H1 (cell line): ENCODE measurements at regions not wholly inside any gene's neighbourhood (a gene's known extent, or its start where the extent isn't known, plus 50 kb on each side); places are given as distances from the start of the nearest gene placed in this dataset.

Experiments used
- CTCF ChIA-PET: fragments of 300-600 bp; sonication (Branson Sonifier 250); formaldehyde crosslinking; loops from one replicate; lab custom pipeline; 2021; ENCODE audit not compliant: partially characterized antibody; lab: Charles Lee
- POLR2A ChIA-PET: fragments of 300-600 bp; sonication (Branson Sonifier 250); formaldehyde crosslinking; loops from one replicate; lab custom pipeline; 2021; ENCODE audit warnings: inconsistent platforms; ENCODE audit not compliant: partially characterized antibody; lab: Charles Lee
- DNase-seq, 2 experiments: peaks; one replicate each; pipeline versions ENCODE4 v3.0.0 to v3.0.0-alpha.2; 2010 to 2022; ENCODE audit warnings: low spot score in 2 of 2, low read depth in 1 of 2, mixed read lengths in 1 of 2
- FAIRE-seq: peaks from 2 replicates; lab custom pipeline; 2011; peaks lifted over from hg19 to GRCh38; lab: Jason Lieb, UNC
- H2AFZ ChIP-seq: 2 replicates; pipeline ENCODE4 v1.8.1; 2012; ENCODE audit warnings: low read length, inconsistent platforms
- H2AK5ac ChIP-seq: 2 replicates; pipeline ENCODE4 v1.6.1; 2013; ENCODE audit warnings: low read depth, low read length
- H2BK120ac ChIP-seq: replicated peaks from 2 replicates; pipeline ENCODE3; 2013; ENCODE audit warnings: low read depth, low read length, inconsistent platforms
- H2BK12ac ChIP-seq: 2 replicates; pipeline ENCODE4 v1.6.1; 2013; ENCODE audit warnings: low read depth, low read length
- H2BK15ac ChIP-seq: 2 replicates; pipeline ENCODE4 v1.6.1; 2013; ENCODE audit warnings: low read length
- H2BK20ac ChIP-seq: 2 replicates; pipeline ENCODE4 v1.6.1; 2013; ENCODE audit warnings: low read length
- H2BK5ac ChIP-seq: 2 replicates; pipeline ENCODE4 v1.6.1; 2013; ENCODE audit warnings: low read depth, low read length
- H3K14ac ChIP-seq: 2 replicates; pipeline ENCODE4 v1.6.1; 2013; ENCODE audit warnings: inconsistent platforms; ENCODE audit not compliant: insufficient read length
- H3K18ac ChIP-seq: 2 replicates; pipeline ENCODE4 v1.6.1; 2013; ENCODE audit warnings: low read length; ENCODE audit errors: extremely low read depth
- H3K23ac ChIP-seq: 2 replicates; pipeline ENCODE4 v1.6.1; 2013; ENCODE audit warnings: inconsistent platforms; ENCODE audit not compliant: insufficient read length
- H3K23me2 ChIP-seq: 2 replicates; pipeline ENCODE4 v1.6.1; 2013; ENCODE audit warnings: low read depth, low read length
- H3K27ac ChIP-seq: 2 replicates; pipeline ENCODE4 v1.6.1; 2011; ENCODE audit warnings: low read depth, low read length, inconsistent platforms
- H3K27me3 ChIP-seq, 4 experiments: replicated peaks in 1 of 4; 1 replicate in 1 of 4; 2 replicates in 3 of 4; pipeline versions ENCODE4 v1.6.1 to v1.8.1; 2011 to 2013; ENCODE audit warnings: low read length in 3 of 4, mild to moderate bottlenecking in 3 of 4, inconsistent platforms in 2 of 4, mixed read lengths in 2 of 4, moderate library complexity in 1 of 4; ENCODE audit not compliant: control insufficient read depth in 3 of 4, insufficient read depth in 3 of 4; ENCODE audit errors: extremely low read depth in 1 of 4
- H3K36me3 ChIP-seq, 4 experiments: 2 replicates each; pipeline versions ENCODE4 v1.6.1 to v1.8.1; 2011 to 2013; ENCODE audit warnings: mild to moderate bottlenecking in 4 of 4, low read length in 3 of 4, moderate library complexity in 2 of 4, control low read depth in 1 of 4, inconsistent platforms in 1 of 4; ENCODE audit not compliant: insufficient read depth in 4 of 4, control insufficient read depth in 2 of 4
- H3K4ac ChIP-seq: replicated peaks from 2 replicates; pipeline ENCODE3; 2013; ENCODE audit warnings: low read length, low read depth, mixed read lengths, inconsistent platforms; ENCODE audit not compliant: insufficient read length
- H3K4me1 ChIP-seq, 4 experiments: replicated peaks in 1 of 4; 1 replicate in 1 of 4; 2 replicates in 3 of 4; pipeline versions ENCODE4 v1.6.1 to v1.8.1; 2011 to 2013; ENCODE audit warnings: low read length in 3 of 4, inconsistent platforms in 2 of 4, mixed read lengths in 1 of 4; ENCODE audit not compliant: insufficient read depth in 4 of 4, control insufficient read depth in 3 of 4
- H3K4me2 ChIP-seq, 2 experiments: 2 replicates each; pipeline versions ENCODE4 v1.6.1 to v1.8.1; 2011 to 2013; ENCODE audit warnings: low read depth in 2 of 2, low read length in 2 of 2, control low read depth in 1 of 2, inconsistent platforms in 1 of 2, mild to moderate bottlenecking in 1 of 2; ENCODE audit not compliant: insufficient read depth in 1 of 2
- H3K4me3 ChIP-seq, 4 experiments: fragments of 200-600, 300-600 bp in 1 of 4; sonication (generic), shearing (Covaris generic), sonication (Bioruptor Twin) in 1 of 4; 2 replicates each; pipeline versions ENCODE4 v1.5.1 to v1.8.1; 2011 to 2016; ENCODE audit warnings: low read length in 4 of 4, low read depth in 3 of 4, control low read depth in 2 of 4, inconsistent platforms in 2 of 4, mild to moderate bottlenecking in 2 of 4, mixed read lengths in 1 of 4, moderate library complexity in 1 of 4; ENCODE audit not compliant: insufficient read depth in 2 of 4; ENCODE audit errors: extremely low read depth in 1 of 4
- H3K56ac ChIP-seq: replicated peaks from 2 replicates; pipeline ENCODE3; 2013; ENCODE audit warnings: low read depth, mild to moderate bottlenecking, mixed read lengths, low read length, inconsistent platforms; ENCODE audit not compliant: insufficient read length
- H3K79me1 ChIP-seq: 2 replicates; pipeline ENCODE4 v1.6.1; 2013; ENCODE audit warnings: low read depth, low read length, control low read depth
- H3K79me2 ChIP-seq, 2 experiments: 2 replicates each; pipeline versions ENCODE4 v1.6.1 to v1.8.1; 2012 to 2013; ENCODE audit warnings: low read length in 2 of 2, mild to moderate bottlenecking in 2 of 2, inconsistent platforms in 1 of 2; ENCODE audit not compliant: insufficient read depth in 2 of 2, control insufficient read depth in 1 of 2
- H3K9ac ChIP-seq, 4 experiments: replicated peaks in 1 of 4; 1 replicate in 1 of 4; 2 replicates in 3 of 4; pipeline versions ENCODE4 v1.6.1 to v1.8.1; 2011 to 2013; ENCODE audit warnings: low read depth in 3 of 4, low read length in 3 of 4, control low read depth in 2 of 4, mild to moderate bottlenecking in 2 of 4, moderate library complexity in 2 of 4, inconsistent platforms in 1 of 4; ENCODE audit errors: extremely low read depth in 1 of 4
- H3K9me3 ChIP-seq, 2 experiments: 2 replicates each; pipeline versions ENCODE4 v1.6.1 to v1.8.1; 2012 to 2013; ENCODE audit warnings: mild to moderate bottlenecking in 2 of 2, moderate library complexity in 2 of 2, control low read depth in 1 of 2, inconsistent platforms in 1 of 2, low read depth in 1 of 2, low read length in 1 of 2, mixed read lengths in 1 of 2; ENCODE audit not compliant: insufficient read depth in 2 of 2
- H4K20me1 ChIP-seq, 2 experiments: replicated peaks in 1 of 2; 2 replicates each; pipeline versions ENCODE3 to v1.8.1; 2011 to 2013; ENCODE audit warnings: inconsistent platforms in 2 of 2, low read length in 2 of 2, mild to moderate bottlenecking in 1 of 2; ENCODE audit not compliant: insufficient read depth in 2 of 2, control insufficient read depth in 1 of 2
- H4K5ac ChIP-seq: 2 replicates; pipeline ENCODE4 v1.6.1; 2013; ENCODE audit warnings: low read length, low read depth, mixed read lengths, inconsistent platforms; ENCODE audit not compliant: insufficient read length
- H4K8ac ChIP-seq: 2 replicates; pipeline ENCODE4 v1.8.0; 2013; ENCODE audit warnings: mild to moderate bottlenecking, moderate library complexity, low read length, inconsistent platforms; ENCODE audit not compliant: insufficient read depth; ENCODE audit errors: extremely low read depth
- H4K91ac ChIP-seq: replicated peaks from 2 replicates; pipeline ENCODE3; 2013; ENCODE audit warnings: low read length, mixed read lengths, inconsistent platforms; ENCODE audit not compliant: insufficient read length
- BCL11A ChIP-seq, 2 experiments: IDR thresholded peaks; one replicate each; pipeline ENCODE4 v1.6.1; 2011; ENCODE audit warnings: low read depth in 2 of 2, low read length in 2 of 2, mild to moderate bottlenecking in 2 of 2
- CBX5 ChIP-seq: fragments of 300-800, 300-1000 bp; sonication (generic); IDR thresholded peaks from 2 replicates; pipeline ENCODE4 v1.7.1; 2016; ENCODE audit warnings: antibody characterized with exemption, low read length, low read depth
- CBX8 ChIP-seq: fragments of 300-800, 300-1000 bp; sonication (generic); IDR thresholded peaks from 2 replicates; pipeline ENCODE4 v1.7.1; 2016; ENCODE audit warnings: low read depth, low read length, borderline replicate concordance
- CREB1 ChIP-seq: IDR thresholded peaks from 2 replicates; pipeline ENCODE4 v1.6.1; 2012; ENCODE audit warnings: inconsistent platforms
- KDM5A ChIP-seq: fragments of 200-600 bp; IDR thresholded peaks from 2 replicates; pipeline ENCODE4 v1.7.1; 2012; ENCODE audit warnings: mild to moderate bottlenecking, low read length, inconsistent platforms, mixed read lengths
- RAD21 ChIP-seq, 2 experiments: IDR thresholded peaks in 1 of 2; conservative IDR thresholded peaks in 1 of 2; 2 replicates each; pipeline ENCODE4 v1.6.1; 2011; ENCODE audit warnings: low read depth in 2 of 2, low read length in 2 of 2, improper control_type of control experiment in 1 of 2, inconsistent platforms in 1 of 2, mild to moderate bottlenecking in 1 of 2, moderate library complexity in 1 of 2
- RXRA ChIP-seq: IDR thresholded peaks from 2 replicates; pipeline ENCODE4 v1.6.1; 2011; ENCODE audit warnings: low read depth, mild to moderate bottlenecking, low read length, moderate library complexity; ENCODE audit not compliant: insufficient read depth
- SIN3A ChIP-seq, 2 experiments: IDR thresholded peaks in 1 of 2; conservative IDR thresholded peaks in 1 of 2; 2 replicates each; pipeline ENCODE4 v1.6.1; 2011 to 2012; ENCODE audit warnings: low read length in 2 of 2, improper control_type of control experiment in 1 of 2, low read depth in 1 of 2, mild to moderate bottlenecking in 1 of 2
- SIRT6 ChIP-seq: IDR thresholded peaks from one replicate; pipeline ENCODE4 v1.7.1; 2012; ENCODE audit warnings: low read length, inconsistent platforms
- WGBS, 2 experiments: shearing (Covaris generic) in 1 of 2; methylation state at CpG; one replicate each; pipeline versions ENCODE4 v1.1.6 to v1.1.7; 2013 to 2015; ENCODE audit warnings: low lambda C conversion rate in 2 of 2, mixed read lengths in 2 of 2, inconsistent platforms in 1 of 2, low coverage in 1 of 2, missing lambda C conversion rate in 1 of 2; ENCODE audit not compliant: insufficient replicate concordance in 2 of 2, insufficient coverage in 1 of 2, insufficient read length in 1 of 2; ENCODE audit errors: extremely low coverage in 1 of 2, missing lambda C conversion rate in 1 of 2; 5-methylcytosine and 5-hydroxymethylcytosine counted together
- TF ChIP-seq, protein P1 (sequence below), 3 experiments: IDR thresholded peaks; 1 replicate in 2 of 3; 2 replicates in 1 of 3; pipeline versions ENCODE4 v1.5.1 to v1.6.1; 2011; ENCODE audit warnings: low read length in 3 of 3, mild to moderate bottlenecking in 3 of 3, inconsistent platforms in 2 of 3, low read depth in 1 of 3, moderate library complexity in 1 of 3; ENCODE audit not compliant: insufficient read depth in 1 of 3; ENCODE audit errors: control extremely low read depth in 1 of 3
- TF ChIP-seq, protein P2 (sequence below): IDR thresholded peaks from 2 replicates; pipeline ENCODE4 v1.6.1; 2011; ENCODE audit warnings: low read length, improper control_type of control experiment

DNA sequence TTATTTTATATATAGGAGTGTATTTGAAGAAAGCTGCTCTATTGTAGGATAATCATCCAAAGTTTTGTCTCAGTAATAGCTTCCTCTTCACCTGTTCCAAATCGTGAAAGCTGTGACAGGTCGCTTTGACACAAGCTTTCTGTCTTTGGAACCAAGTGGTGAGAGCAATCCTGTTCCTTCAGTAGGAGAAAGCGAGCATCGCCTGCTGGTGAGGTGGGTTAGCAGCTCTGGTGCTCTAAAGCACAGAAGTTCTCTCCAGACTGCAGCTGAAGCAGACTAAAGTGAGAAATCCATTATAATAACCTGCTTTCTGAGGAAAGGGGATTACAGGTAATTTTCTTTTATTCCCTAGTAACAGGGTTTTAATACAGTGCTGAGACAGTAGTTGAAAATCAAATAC is 803.8 kb downstream of the ADGRL2 start:
- no peak overlapping the region for H3K18ac ChIP-seq
- no peak overlapping the region for H4K91ac ChIP-seq
- H3K56ac ChIP-seq: no peak overlapping the region
- no peaks in the 10 kb centered on the region for H3K23me2 ChIP-seq
- H4K8ac ChIP-seq: no peak overlapping the region
- H3K14ac ChIP-seq: no peak overlapping the region
- no peak overlapping the region for H3K4me2 ChIP-seq
- DNase-seq (peak in 1 of 2 experiments; percentile 15), FAIRE-seq (peak; percentile 86)
- no peak overlapping the region for H3K9ac ChIP-seq
- H4K5ac ChIP-seq: no peak overlapping the region
- WGBS, 2 experiments: 53% methylated on average over 4 of the region's 4 CpGs; no CpG with 5 or more reads in 1 of the 2 experiments
- no peak overlapping the region for H3K23ac ChIP-seq
- H4K20me1 ChIP-seq: no peaks in the 10 kb centered on the region
- H3K4ac ChIP-seq: no peak overlapping the region
- H3K9me3 ChIP-seq: no peaks in the 10 kb centered on the region
- H2BK15ac ChIP-seq: no peak overlapping the region
- H2AK5ac ChIP-seq: no peak overlapping the region
- H3K79me2 ChIP-seq: no peaks in the 10 kb centered on the region
- no peaks in the 10 kb centered on the region for H3K4me1 ChIP-seq
- ChIA-PET POLR2A (no interaction called here), CTCF (interaction anchor here (0.7 to 1.2 kb wide), 3 partner anchors 14 to 955 kb away, joined by 3 to 4 read pairs (median 3); no protein-coding TSS in a partner anchor)
- no peaks in the 10 kb centered on the region for H3K79me1 ChIP-seq
- H2AFZ ChIP-seq: no peak overlapping the region
- no peak overlapping the region for H2BK120ac ChIP-seq
- no peak overlapping the region for H3K27ac ChIP-seq
- no peak overlapping the region for H2BK12ac ChIP-seq
- H2BK20ac ChIP-seq: no peak overlapping the region
- no peak overlapping the region for H3K4me3 ChIP-seq
- no peaks in the 10 kb centered on the region for H3K27me3 ChIP-seq
- H3K36me3 ChIP-seq: no peaks in the 10 kb centered on the region
- H2BK5ac ChIP-seq: no peak overlapping the region
- TF ChIP-seq, protein P1, sequence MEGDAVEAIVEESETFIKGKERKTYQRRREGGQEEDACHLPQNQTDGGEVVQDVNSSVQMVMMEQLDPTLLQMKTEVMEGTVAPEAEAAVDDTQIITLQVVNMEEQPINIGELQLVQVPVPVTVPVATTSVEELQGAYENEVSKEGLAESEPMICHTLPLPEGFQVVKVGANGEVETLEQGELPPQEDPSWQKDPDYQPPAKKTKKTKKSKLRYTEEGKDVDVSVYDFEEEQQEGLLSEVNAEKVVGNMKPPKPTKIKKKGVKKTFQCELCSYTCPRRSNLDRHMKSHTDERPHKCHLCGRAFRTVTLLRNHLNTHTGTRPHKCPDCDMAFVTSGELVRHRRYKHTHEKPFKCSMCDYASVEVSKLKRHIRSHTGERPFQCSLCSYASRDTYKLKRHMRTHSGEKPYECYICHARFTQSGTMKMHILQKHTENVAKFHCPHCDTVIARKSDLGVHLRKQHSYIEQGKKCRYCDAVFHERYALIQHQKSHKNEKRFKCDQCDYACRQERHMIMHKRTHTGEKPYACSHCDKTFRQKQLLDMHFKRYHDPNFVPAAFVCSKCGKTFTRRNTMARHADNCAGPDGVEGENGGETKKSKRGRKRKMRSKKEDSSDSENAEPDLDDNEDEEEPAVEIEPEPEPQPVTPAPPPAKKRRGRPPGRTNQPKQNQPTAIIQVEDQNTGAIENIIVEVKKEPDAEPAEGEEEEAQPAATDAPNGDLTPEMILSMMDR (IDR thresholded peaks at IDR 0.05; ENCODE audit: control extremely low read depth in 1 of 3, insufficient read depth in 1 of 3, low read depth in 1 of 3, low read length in 3 of 3): peak; percentile 50 to 64 (median 55)
- TF ChIP-seq, protein P2, sequence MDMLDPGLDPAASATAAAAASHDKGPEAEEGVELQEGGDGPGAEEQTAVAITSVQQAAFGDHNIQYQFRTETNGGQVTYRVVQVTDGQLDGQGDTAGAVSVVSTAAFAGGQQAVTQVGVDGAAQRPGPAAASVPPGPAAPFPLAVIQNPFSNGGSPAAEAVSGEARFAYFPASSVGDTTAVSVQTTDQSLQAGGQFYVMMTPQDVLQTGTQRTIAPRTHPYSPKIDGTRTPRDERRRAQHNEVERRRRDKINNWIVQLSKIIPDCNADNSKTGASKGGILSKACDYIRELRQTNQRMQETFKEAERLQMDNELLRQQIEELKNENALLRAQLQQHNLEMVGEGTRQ: no peak
- no peak for TF ChIP-seq SIRT6
- no peak for TF ChIP-seq BCL11A (IDR thresholded peaks at IDR 0.05; ENCODE audit: low read depth in 2 of 2, low read length in 2 of 2)
- TF ChIP-seq CBX8: no peak
- TF ChIP-seq CREB1: no peak
- TF ChIP-seq CBX5: no peak
- no peak for TF ChIP-seq RXRA
- peak; percentile 71 to 78 for TF ChIP-seq RAD21 (IDR thresholded peaks at IDR 0.05 in 1 of 2, conservative IDR thresholded peaks at IDR 0.05 in 1 of 2; ENCODE audit: low read depth in 2 of 2, low read length in 2 of 2)
- TF ChIP-seq KDM5A: no peak
- TF ChIP-seq SIN3A (conservative IDR thresholded peaks at IDR 0.05 in 1 of 2, IDR thresholded peaks at IDR 0.05 in 1 of 2; ENCODE audit: low read depth in 1 of 2, low read length in 2 of 2): no peak
